GM12801 (cell line): ENCODE measurements at regions not wholly inside any gene's neighbourhood (a gene's known extent, or its start where the extent isn't known, plus 50 kb on each side); places are given as distances from the start of the nearest gene placed in this dataset.

Experiments
- CTCF ChIP-seq: IDR thresholded peaks from one replicate; pipeline ENCODE4 v1.5.1; 2011; ENCODE audit warnings: control low read depth; ENCODE audit not compliant: insufficient read length; ENCODE audit errors: extremely low read depth

GRCh38 chr3:25904206-25904605 lies 114.3 kb downstream of the OXSM start:
- TF ChIP-seq CTCF, result no peak

GRCh38 chr3:25906132-25906906 lies 116.4 kb downstream of the OXSM start:
- no peak for TF ChIP-seq CTCF

- no peak for TF ChIP-seq CTCF
Measured at GRCh38 chr3:25907081-25907480, 117.2 kb downstream of the OXSM start.

GRCh38 chr3:25910105-25910504 lies 120.2 kb downstream of the OXSM start:
- no peak for TF ChIP-seq CTCF

GRCh38 chr3:25910997-25911396 lies 121.1 kb downstream of the OXSM start:
- TF ChIP-seq CTCF, result no peak

- no peak for TF ChIP-seq CTCF
Measured at GRCh38 chr3:25911525-25912295, 121.8 kb downstream of the OXSM start.

GRCh38 chr3:25913179-25913578 lies 123.3 kb downstream of the OXSM start:
- no peak for TF ChIP-seq CTCF
